H1 (cell line): ENCODE measurements at regions not wholly inside any gene's neighbourhood (a gene's known extent, or its start where the extent isn't known, plus 50 kb on each side); places are given as distances from the start of the nearest gene placed in this dataset.

Experiments
- ASH2L ChIP-seq: fragments of 200-600, 300-600 bp; sonication (generic); IDR thresholded peaks from one replicate; pipeline ENCODE4 v1.7.1; 2017; ENCODE audit warnings: low read length
- ATF2 ChIP-seq: IDR thresholded peaks from 2 replicates; pipeline ENCODE4 v1.6.1; 2012; ENCODE audit warnings: low read length, inconsistent platforms
- BCL11A ChIP-seq, 2 experiments: IDR thresholded peaks; one replicate each; pipeline ENCODE4 v1.6.1; 2011; ENCODE audit warnings: low read depth in 2 of 2, low read length in 2 of 2, mild to moderate bottlenecking in 2 of 2
- BRCA1 ChIP-seq: IDR thresholded peaks from 2 replicates; pipeline ENCODE4 v1.6.1; 2012; ENCODE audit warnings: low read depth, low read length, improper control_type of control experiment
- CBX5 ChIP-seq: fragments of 300-800, 300-1000 bp; sonication (generic); IDR thresholded peaks from 2 replicates; pipeline ENCODE4 v1.7.1; 2016; ENCODE audit warnings: antibody characterized with exemption, low read length, low read depth
- CHD1 ChIP-seq: IDR thresholded peaks from 2 replicates; pipeline ENCODE4 v1.6.1; 2012; ENCODE audit warnings: low read depth, low read length, improper control_type of control experiment
- CREB1 ChIP-seq: IDR thresholded peaks from 2 replicates; pipeline ENCODE4 v1.6.1; 2012; ENCODE audit warnings: inconsistent platforms
- SIX5 ChIP-seq: IDR thresholded peaks from 2 replicates; pipeline ENCODE4 v1.6.1; 2011; ENCODE audit warnings: mild to moderate bottlenecking, low read depth, low read length
- TAF1 ChIP-seq: IDR thresholded peaks from 2 replicates; pipeline ENCODE4 v1.6.1; 2011; ENCODE audit warnings: mild to moderate bottlenecking, low read depth, low read length
- TAF7 ChIP-seq: optimal IDR thresholded peaks from 2 replicates; pipeline ENCODE3; 2011; ENCODE audit warnings: low read depth, mild to moderate bottlenecking, inconsistent platforms, low read length, moderate library complexity, borderline replicate concordance
- TF ChIP-seq, protein P1 (sequence below): fragments of 300-600 bp; sonication (generic); IDR thresholded peaks from 2 replicates; pipeline ENCODE4 v1.7.1; 2012; ENCODE audit warnings: low read length, moderate library complexity, mild to moderate bottlenecking, inconsistent platforms; ENCODE audit not compliant: insufficient replicate concordance

- TF ChIP-seq, protein P1, sequence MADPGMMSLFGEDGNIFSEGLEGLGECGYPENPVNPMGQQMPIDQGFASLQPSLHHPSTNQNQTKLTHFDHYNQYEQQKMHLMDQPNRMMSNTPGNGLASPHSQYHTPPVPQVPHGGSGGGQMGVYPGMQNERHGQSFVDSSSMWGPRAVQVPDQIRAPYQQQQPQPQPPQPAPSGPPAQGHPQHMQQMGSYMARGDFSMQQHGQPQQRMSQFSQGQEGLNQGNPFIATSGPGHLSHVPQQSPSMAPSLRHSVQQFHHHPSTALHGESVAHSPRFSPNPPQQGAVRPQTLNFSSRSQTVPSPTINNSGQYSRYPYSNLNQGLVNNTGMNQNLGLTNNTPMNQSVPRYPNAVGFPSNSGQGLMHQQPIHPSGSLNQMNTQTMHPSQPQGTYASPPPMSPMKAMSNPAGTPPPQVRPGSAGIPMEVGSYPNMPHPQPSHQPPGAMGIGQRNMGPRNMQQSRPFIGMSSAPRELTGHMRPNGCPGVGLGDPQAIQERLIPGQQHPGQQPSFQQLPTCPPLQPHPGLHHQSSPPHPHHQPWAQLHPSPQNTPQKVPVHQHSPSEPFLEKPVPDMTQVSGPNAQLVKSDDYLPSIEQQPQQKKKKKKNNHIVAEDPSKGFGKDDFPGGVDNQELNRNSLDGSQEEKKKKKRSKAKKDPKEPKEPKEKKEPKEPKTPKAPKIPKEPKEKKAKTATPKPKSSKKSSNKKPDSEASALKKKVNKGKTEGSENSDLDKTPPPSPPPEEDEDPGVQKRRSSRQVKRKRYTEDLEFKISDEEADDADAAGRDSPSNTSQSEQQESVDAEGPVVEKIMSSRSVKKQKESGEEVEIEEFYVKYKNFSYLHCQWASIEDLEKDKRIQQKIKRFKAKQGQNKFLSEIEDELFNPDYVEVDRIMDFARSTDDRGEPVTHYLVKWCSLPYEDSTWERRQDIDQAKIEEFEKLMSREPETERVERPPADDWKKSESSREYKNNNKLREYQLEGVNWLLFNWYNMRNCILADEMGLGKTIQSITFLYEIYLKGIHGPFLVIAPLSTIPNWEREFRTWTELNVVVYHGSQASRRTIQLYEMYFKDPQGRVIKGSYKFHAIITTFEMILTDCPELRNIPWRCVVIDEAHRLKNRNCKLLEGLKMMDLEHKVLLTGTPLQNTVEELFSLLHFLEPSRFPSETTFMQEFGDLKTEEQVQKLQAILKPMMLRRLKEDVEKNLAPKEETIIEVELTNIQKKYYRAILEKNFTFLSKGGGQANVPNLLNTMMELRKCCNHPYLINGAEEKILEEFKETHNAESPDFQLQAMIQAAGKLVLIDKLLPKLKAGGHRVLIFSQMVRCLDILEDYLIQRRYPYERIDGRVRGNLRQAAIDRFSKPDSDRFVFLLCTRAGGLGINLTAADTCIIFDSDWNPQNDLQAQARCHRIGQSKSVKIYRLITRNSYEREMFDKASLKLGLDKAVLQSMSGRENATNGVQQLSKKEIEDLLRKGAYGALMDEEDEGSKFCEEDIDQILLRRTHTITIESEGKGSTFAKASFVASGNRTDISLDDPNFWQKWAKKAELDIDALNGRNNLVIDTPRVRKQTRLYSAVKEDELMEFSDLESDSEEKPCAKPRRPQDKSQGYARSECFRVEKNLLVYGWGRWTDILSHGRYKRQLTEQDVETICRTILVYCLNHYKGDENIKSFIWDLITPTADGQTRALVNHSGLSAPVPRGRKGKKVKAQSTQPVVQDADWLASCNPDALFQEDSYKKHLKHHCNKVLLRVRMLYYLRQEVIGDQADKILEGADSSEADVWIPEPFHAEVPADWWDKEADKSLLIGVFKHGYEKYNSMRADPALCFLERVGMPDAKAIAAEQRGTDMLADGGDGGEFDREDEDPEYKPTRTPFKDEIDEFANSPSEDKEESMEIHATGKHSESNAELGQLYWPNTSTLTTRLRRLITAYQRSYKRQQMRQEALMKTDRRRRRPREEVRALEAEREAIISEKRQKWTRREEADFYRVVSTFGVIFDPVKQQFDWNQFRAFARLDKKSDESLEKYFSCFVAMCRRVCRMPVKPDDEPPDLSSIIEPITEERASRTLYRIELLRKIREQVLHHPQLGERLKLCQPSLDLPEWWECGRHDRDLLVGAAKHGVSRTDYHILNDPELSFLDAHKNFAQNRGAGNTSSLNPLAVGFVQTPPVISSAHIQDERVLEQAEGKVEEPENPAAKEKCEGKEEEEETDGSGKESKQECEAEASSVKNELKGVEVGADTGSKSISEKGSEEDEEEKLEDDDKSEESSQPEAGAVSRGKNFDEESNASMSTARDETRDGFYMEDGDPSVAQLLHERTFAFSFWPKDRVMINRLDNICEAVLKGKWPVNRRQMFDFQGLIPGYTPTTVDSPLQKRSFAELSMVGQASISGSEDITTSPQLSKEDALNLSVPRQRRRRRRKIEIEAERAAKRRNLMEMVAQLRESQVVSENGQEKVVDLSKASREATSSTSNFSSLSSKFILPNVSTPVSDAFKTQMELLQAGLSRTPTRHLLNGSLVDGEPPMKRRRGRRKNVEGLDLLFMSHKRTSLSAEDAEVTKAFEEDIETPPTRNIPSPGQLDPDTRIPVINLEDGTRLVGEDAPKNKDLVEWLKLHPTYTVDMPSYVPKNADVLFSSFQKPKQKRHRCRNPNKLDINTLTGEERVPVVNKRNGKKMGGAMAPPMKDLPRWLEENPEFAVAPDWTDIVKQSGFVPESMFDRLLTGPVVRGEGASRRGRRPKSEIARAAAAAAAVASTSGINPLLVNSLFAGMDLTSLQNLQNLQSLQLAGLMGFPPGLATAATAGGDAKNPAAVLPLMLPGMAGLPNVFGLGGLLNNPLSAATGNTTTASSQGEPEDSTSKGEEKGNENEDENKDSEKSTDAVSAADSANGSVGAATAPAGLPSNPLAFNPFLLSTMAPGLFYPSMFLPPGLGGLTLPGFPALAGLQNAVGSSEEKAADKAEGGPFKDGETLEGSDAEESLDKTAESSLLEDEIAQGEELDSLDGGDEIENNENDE = no peak
- no peak for TF ChIP-seq ASH2L
- no peak for TF ChIP-seq TAF7
- TF ChIP-seq CREB1 = no peak
- TF ChIP-seq TAF1 = no peak
- TF ChIP-seq BCL11A (IDR thresholded peaks at IDR 0.05; ENCODE audit: low read depth in 2 of 2, low read length in 2 of 2) = no peak
- no peak for TF ChIP-seq CBX5
- no peak for TF ChIP-seq SIX5
- TF ChIP-seq ATF2 = no peak
- TF ChIP-seq CHD1 = no peak
- TF ChIP-seq BRCA1 = no peak
Observed at GRCh38 chr13:82298106-82298505, 1584.2 kb downstream of the SLITRK1 start (continued).
